ENCODE measurements at regions not wholly inside any gene's neighbourhood (a gene's known extent, or its start where the extent isn't known, plus 50 kb on each side); places are given as distances from the start of the nearest gene placed in this dataset.

- peaks cover 0 to 6% (median 0%) of the 10 kb centered on the region in 4 donors for H3K27me3 ChIP-seq
- no peak overlapping the region for H3K27ac ChIP-seq (replicated peaks in 1 of 4)
- 63% methylated on average over 6 of the region's 6 CpGs for WGBS
- H3K4me1 ChIP-seq: no peaks in the 10 kb centered on the region
- intact Hi-C loops (cut with DNase I): no loop called here
- H3K4me3 ChIP-seq: no peak overlapping the region
- DNase-seq (ENCODE audit: extremely low spot score): no peak
- H3K36me3 ChIP-seq: no peaks in the 10 kb centered on the region
- TF ChIP-seq CTCF (IDR thresholded peaks at IDR 0.05): no peak
- no peak for TF ChIP-seq EP300 (IDR thresholded peaks at IDR 0.05)
- no peak for TF ChIP-seq POLR2AphosphoS5 (IDR thresholded peaks at IDR 0.05)
- TF ChIP-seq POLR2A (IDR thresholded peaks at IDR 0.05; ENCODE audit: low read depth): no peak
- H3K9me3 ChIP-seq: no peaks in the 10 kb centered on the region
Observed at GRCh38 chr2:138838851-138839620, 58.8 kb upstream of the NXPH2 start.

- WGBS: 63% methylated on average over 1 of the region's 1 CpG
- H3K36me3 ChIP-seq: no peaks in the 10 kb centered on the region
- no peak overlapping the region for H3K27ac ChIP-seq (replicated peaks in 1 of 4)
- no peaks in the 10 kb centered on the region for H3K4me1 ChIP-seq
- DNase-seq (ENCODE audit: extremely low spot score): no peak
- intact Hi-C loops (cut with DNase I): no loop called here
- no peak for TF ChIP-seq POLR2A (IDR thresholded peaks at IDR 0.05; ENCODE audit: low read depth)
- no peak for TF ChIP-seq EP300 (IDR thresholded peaks at IDR 0.05)
- no peak for TF ChIP-seq POLR2AphosphoS5 (IDR thresholded peaks at IDR 0.05)
- no peak for TF ChIP-seq CTCF (IDR thresholded peaks at IDR 0.05)
- no peak overlapping the region for H3K4me3 ChIP-seq
- no peaks in the 10 kb centered on the region for H3K9me3 ChIP-seq
- no peaks in the 10 kb centered on the region for H3K27me3 ChIP-seq
Observed at GRCh38 chr2:138831691-138832090, 51.5 kb upstream of the NXPH2 start.

- no peaks in the 10 kb centered on the region for H3K4me1 ChIP-seq
- no peaks in the 10 kb centered on the region for H3K36me3 ChIP-seq
- H3K4me3 ChIP-seq: no peak overlapping the region
- no peaks in the 10 kb centered on the region for H3K9me3 ChIP-seq
- no peak for DNase-seq (ENCODE audit: extremely low spot score)
- no peaks in the 10 kb centered on the region for H3K27me3 ChIP-seq
- H3K27ac ChIP-seq (replicated peaks in 1 of 4): no peak overlapping the region
- WGBS: 74% methylated on average over 2 of the region's 2 CpGs
- no peak for TF ChIP-seq CTCF (IDR thresholded peaks at IDR 0.05)
- TF ChIP-seq EP300 (IDR thresholded peaks at IDR 0.05): no peak
- TF ChIP-seq POLR2AphosphoS5 (IDR thresholded peaks at IDR 0.05): no peak
- no peak for TF ChIP-seq POLR2A (IDR thresholded peaks at IDR 0.05; ENCODE audit: low read depth)
- intact Hi-C loops (cut with DNase I): no loop called here
Observed at GRCh38 chr2:138831154-138831553, 51.0 kb upstream of the NXPH2 start.

GRCh38 chr2:138830547-138830946 lies 50.4 kb upstream of the NXPH2 start:
- H3K27me3 ChIP-seq: no peaks in the 10 kb centered on the region
- no peak overlapping the region for H3K27ac ChIP-seq (replicated peaks in 1 of 4)
- no peak overlapping the region for H3K4me3 ChIP-seq
- no peak for DNase-seq (ENCODE audit: extremely low spot score)
- H3K9me3 ChIP-seq: no peaks in the 10 kb centered on the region
- intact Hi-C loops (cut with DNase I): no loop called here
- no peaks in the 10 kb centered on the region for H3K36me3 ChIP-seq
- TF ChIP-seq CTCF (IDR thresholded peaks at IDR 0.05) (no peak), POLR2AphosphoS5 (IDR thresholded peaks at IDR 0.05) (no peak), EP300 (IDR thresholded peaks at IDR 0.05) (no peak), POLR2A (IDR thresholded peaks at IDR 0.05; ENCODE audit: low read depth) (no peak)
- no peaks in the 10 kb centered on the region for H3K4me1 ChIP-seq
- 84% methylated on average over 2 of the region's 2 CpGs for WGBS

Small RNAs in the stretch of these regions (small RNA-seq; reads per million reads assigned to genes)
- gene RF00139 (0 reads per million in 3 donors), gene RN7SKP286 (0 reads per million in 3 donors)

Data from esophagus muscularis mucosa (tissue), 4 donors.